Femur (tissue), 1 donor: ENCODE measurements at regions not wholly inside any gene's neighbourhood (a gene's known extent, or its start where the extent isn't known, plus 50 kb on each side); places are given as distances from the start of the nearest gene placed in this dataset.

Source experiments
- DNase-seq: peaks from one replicate; pipeline ENCODE4 v3.0.0-alpha.2; 2017

- no peak for DNase-seq
Observed at GRCh38 chr5:52734557-52734956, 53.2 kb upstream of the ITGA1 start.

GRCh38 chr5:52735139-52735538 is 52.6 kb upstream of the ITGA1 start:
- DNase-seq: no peak
